ENCODE measurements at regions not wholly inside any gene's neighbourhood (a gene's known extent, or its start where the extent isn't known, plus 50 kb on each side); places are given as distances from the start of the nearest gene placed in this dataset.
"Not testable (repeated sequence)": the region's sequence is repeated elsewhere in the genome, so short reads cannot be mapped to it uniquely, and the experiment has no call there.

- no peak for DNase-seq
These were observed 1122.8 kb downstream of the TYW1 start for GRCh38 chr7:68119411-68119810.

DNA sequence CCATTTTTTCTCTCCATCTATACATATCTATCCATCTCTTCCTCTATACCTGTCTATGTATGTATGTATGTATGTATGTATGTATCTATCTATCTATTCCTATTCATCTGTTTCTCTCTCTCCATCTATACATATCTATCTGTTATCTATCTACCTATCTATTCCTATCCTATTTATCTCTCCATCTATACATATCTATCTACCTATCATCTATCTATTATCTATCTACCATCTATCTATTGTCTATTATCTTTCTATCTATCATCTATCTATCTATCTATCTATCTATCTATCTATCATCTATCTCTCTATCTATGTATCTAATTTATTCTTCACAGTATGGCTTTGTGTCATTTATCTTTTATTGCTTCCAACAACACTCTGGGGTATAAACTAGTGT lies 1124.4 kb downstream of the TYW1 start:
- no peak for DNase-seq

DNA sequence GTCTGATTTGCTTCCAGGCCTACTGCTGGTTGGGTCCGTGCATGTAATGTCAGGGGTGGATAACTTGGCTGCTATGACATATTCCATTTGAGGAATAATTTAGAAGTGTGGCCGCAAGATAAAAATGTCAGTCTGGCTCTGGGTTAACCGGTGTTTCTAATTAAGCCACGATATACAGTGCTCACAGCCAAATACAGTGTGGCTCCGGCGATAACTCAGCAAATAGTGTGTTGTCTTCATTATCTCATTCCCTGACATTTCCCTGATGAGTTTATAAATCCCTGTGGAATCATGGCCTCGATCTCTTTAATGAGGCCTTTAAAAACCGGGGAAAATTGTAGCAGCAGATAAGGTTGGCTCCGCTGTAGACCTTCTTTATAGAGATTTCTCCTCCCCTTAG lies 1125.0 kb downstream of the TYW1 start:
- no peak for DNase-seq

DNA sequence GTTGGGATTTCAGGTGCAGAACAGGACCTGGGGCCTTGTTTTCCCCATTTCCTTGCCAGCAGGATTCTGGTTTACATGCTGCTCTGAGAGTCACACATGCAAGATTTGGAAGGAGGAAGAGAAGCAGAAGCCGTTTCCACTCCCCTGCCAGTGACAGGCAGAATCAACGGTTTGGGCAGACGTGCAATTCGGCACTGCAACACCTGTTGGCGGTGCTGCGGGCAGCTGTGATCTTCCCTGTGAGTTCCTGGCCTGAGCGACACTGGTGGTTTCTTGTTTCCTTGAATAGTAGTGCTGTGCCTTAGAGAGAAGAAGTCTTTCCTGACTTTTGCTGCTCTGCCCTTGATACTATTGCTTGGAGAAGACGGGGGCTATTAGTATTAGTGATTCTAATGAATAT lies 1126.2 kb downstream of the TYW1 start:
- DNase-seq, result no peak

DNA sequence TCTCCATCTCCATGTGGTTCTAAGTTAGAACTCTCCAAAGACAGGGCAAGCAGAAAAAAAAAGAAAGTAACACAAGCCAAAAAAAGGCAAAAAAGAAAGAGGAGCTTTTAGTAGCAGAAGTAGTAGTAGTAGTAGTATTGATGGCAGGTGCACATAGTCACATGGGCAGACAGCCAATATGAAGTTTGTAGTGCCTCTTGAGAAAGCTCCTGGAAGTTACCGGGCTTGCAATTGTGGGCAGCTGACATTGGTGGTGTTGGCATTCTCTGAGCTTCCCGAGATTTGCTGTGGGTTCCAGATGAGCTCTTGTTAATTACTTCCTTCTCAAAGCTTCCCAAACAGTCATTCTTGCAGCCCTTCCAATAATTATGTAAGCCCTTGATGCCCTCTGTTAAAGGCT lies 1128.5 kb downstream of the TYW1 start:
- no peak for DNase-seq

DNA sequence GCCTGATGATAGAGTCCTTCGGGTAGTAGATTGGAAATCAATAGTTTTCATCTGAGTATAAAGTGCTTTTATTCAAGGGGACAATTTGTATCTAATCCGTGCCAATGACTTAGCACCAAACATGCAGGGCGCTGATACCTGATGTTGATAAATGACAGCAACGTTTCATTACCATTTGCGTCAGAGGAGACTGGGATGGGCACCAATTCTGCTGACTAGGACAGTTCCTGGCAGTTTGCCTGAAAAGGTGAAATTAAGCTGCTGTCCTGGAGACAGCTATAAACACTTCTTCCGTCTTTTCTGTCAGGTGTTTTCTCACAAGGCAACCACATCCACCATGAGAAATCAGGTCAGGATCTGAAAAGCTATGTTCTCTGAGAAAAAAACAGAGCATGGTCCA lies 1136.4 kb downstream of the TYW1 start:
- no peak for DNase-seq

GRCh38 chr7:68143345-68143744 lies 1146.7 kb downstream of the TYW1 start:
- no peak for DNase-seq

DNA sequence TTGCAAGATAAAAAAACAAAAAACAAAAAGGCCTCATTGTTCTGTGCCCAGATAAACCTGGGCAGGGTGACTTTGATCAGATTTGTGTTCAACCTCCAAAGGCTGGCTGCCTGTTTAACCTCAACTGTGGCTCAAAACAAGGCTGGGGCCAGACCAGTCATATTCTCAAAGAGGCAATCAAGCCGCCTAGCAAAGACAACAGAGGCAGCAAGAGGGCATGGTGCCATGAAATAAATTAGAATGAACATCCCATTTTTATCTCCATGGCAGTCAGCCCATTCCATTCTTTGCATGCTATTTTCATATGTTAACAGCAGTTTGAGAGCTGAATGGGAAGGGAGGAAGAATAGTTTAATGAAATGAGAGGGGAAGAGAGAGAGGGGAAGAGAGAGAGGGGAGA lies 1150.3 kb downstream of the TYW1 start:
- DNase-seq, result no peak

DNA sequence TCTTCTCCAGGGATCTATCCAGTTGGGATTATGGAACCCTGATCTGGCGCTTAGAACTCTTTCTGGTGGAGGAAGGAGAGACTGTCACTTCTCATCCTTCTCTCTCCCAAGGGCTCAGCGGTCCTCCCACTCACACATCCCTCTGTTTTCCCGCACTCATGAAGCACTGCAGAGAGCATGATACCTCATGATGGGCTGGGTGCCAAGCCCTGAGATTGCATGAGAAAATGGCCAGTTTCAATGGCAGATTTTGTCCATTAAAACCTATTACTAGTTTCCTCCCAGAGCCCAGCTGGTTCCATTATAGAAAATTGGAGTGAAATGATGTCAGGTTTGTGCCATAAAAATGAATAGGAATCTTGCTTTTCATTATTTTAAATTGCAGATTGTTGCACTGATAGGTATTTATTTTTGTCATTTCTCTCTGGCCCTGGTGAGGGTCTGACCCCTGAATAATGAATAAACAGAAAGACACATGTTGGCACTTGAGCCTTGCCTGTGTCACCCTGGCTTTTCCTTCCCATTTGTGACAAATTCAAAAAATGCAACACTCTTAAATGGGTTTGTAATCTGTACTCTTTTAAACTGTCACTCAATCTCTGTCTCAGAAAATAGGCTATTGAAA lies 1151.1 kb downstream of the TYW1 start:
- no peak for DNase-seq

- no peak for DNase-seq
These were observed 1151.8 kb downstream of the TYW1 start for GRCh38 chr7:68148440-68148839.

GRCh38 chr7:68152205-68152604 lies 1155.6 kb downstream of the TYW1 start:
- no peak for DNase-seq

DNA sequence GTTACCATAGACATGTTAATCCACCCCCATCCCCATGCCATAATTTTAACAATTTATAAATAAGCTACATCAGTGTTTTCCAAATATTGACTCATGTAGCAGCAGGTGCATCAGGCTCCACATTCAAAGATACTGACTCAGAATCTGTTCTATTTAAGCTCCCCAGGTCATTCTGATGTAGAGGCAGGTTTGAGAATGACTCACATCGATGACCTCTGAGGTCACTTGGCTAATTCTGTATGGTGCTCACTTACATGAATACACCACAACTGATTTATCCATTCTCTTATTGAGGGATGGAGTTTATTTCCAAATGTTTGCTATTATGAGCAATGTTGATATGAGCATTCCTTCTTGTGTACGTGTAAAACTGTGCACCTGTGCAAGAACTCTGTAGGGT lies 1159.0 kb downstream of the TYW1 start:
- no peak for DNase-seq

- no peak for DNase-seq
These were observed 1162.2 kb downstream of the TYW1 start for GRCh38 chr7:68158686-68159295.

DNA sequence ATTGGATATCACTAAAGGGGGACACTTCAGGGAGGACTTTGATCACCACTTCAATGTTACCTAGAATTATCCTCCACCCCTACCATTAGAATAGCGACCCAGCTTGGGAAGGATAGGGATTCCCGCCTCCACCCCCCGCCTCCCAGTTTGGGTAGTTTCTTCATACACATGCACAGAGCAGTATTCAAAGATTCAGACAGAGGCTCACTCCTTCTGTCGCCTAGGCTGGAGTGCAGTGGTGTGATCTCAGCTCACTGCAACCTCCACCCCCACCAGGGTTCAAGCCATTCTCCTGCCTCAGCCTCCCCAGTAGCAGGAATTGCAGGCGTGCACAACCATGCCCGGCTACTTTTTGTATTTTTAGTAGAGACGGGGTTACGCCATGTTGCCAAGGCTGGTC lies 1166.1 kb downstream of the TYW1 start:
- no peak for DNase-seq

- DNase-seq, result no peak
These were observed 1169.9 kb downstream of the TYW1 start for GRCh38 chr7:68166525-68166924.

DNA sequence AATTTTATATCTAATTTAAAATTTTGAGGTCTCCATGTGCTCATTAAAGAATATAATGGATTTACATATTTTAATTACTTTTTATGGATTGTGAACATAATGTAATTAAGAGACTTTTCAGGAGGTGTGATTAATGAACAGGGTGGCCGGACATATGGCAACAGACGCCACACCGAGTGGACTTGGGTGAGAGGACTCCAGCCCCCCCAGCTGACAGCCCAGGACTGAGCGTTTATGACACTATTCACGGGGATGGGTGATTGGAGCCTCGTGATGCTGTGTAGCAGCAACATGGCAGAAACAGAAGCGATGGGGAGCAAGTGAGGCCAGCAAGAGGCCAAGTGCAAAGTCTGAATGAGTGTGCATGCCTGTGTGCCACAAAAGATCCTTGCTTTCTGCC lies 1176.9 kb downstream of the TYW1 start:
- no peak for DNase-seq

DNA sequence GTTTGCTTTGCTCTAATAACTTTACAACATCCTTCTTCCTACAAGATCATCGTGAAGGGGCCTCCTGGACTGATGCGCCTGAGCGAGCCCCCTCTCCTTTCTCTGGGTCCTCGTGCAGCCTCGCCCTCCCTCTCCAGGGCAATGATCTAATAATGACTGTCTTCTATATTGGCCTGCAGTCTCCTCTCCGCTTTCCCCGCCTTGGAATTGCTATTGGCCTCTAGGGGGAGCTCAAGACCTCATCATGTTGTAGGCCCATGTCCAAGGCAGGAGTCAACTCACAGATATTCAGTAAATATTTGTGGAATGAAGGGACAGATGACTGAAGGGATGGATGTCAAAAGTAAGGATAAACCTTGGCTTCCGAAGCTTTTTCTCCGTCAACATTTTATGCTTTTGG lies 1180.3 kb downstream of the TYW1 start:
- peak in 1 of 2 experiments; percentile 1 for DNase-seq

GRCh38 chr7:68180761-68181160 lies 1184.1 kb downstream of the TYW1 start:
- no peak for DNase-seq

- DNase-seq, result no peak
These were observed 1186.5 kb downstream of the TYW1 start for GRCh38 chr7:68183176-68183575.

GRCh38 chr7:68185631-68186456 lies 1189.2 kb downstream of the TYW1 start:
- DNase-seq, result no peak

- no peak for DNase-seq
These were observed 1190.9 kb downstream of the TYW1 start for GRCh38 chr7:68187532-68187931.

GRCh38 chr7:68192941-68193340 lies 1196.3 kb downstream of the TYW1 start:
- no peak for DNase-seq

GRCh38 chr7:68195642-68196041 lies 1199.0 kb downstream of the TYW1 start:
- DNase-seq, result not testable (repeated sequence)

DNA sequence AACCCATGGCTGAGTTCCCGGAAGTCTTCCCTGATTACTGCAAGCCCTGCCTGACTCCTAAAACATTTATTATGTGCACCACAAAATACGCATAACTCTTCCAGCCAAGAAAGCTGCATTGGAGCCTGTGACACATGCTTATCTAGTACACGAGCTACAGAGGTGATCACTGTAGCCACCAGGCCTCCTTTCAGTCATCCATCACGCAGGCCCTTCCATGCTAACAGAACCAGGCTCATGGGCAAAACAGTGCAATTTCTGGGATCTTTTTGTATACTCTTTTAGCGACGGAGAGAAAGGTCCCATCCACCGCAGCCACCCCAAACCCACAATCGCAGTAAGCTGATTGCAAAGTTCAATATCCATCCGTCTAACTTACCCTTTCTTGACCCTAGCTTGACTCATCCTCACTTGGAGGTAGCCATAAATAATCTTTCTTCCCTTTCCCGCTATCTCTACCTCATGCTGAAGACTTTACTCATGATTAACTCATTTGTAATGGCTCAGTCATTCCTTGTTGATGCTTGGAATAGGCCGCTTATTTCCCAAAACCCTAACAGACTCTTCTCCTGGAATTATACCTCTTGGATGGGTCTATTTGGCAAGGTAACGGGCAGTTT lies 1203.5 kb downstream of the TYW1 start:
- DNase-seq, result no peak
